Lung (tissue), 11 donors: ENCODE measurements at regions not wholly inside any gene's neighbourhood (a gene's known extent, or its start where the extent isn't known, plus 50 kb on each side); places are given as distances from the start of the nearest gene placed in this dataset.

Experiments
- ATAC-seq: fragments of 200-7000 bp; cut with Tn5 transposase; one replicate; pipeline ENCODE4 v1.9.1; 2020; ENCODE audit warnings: moderate number of reproducible peaks; ENCODE audit not compliant: insufficient read depth, low FRiP score
- DNase-seq, 3 donors: peaks; one replicate each; pipeline ENCODE4 v3.0.0-alpha.2; 2013 to 2017
- H3K27ac ChIP-seq, 2 donors: one replicate each; pipeline ENCODE4 v1.5.1; 2013; ENCODE audit warnings: mild to moderate bottlenecking in 2 of 2, moderate library complexity in 2 of 2, control low read depth in 1 of 2, inconsistent platforms in 1 of 2, low read depth in 1 of 2, low read length in 1 of 2
- H3K27me3 ChIP-seq, 3 donors: one replicate each; pipeline ENCODE4 v1.5.1; 2013; ENCODE audit warnings: low read length in 2 of 3; ENCODE audit not compliant: control insufficient read depth in 3 of 3, insufficient read depth in 3 of 3
- H3K36me3 ChIP-seq, 4 donors: one replicate each; pipeline ENCODE4 v1.5.1; 2013; ENCODE audit warnings: low read length in 4 of 4, mild to moderate bottlenecking in 1 of 4, moderate library complexity in 1 of 4; ENCODE audit not compliant: control insufficient read depth in 4 of 4, insufficient read depth in 4 of 4
- H3K4me1 ChIP-seq, 5 donors: one replicate each; pipeline ENCODE4 v1.5.1; 2013; ENCODE audit warnings: low read length in 5 of 5, mild to moderate bottlenecking in 2 of 5, moderate library complexity in 1 of 5; ENCODE audit not compliant: control insufficient read depth in 5 of 5, insufficient read depth in 5 of 5
- H3K4me3 ChIP-seq: one replicate; pipeline ENCODE4 v1.5.1; 2013; ENCODE audit warnings: mild to moderate bottlenecking, control low read depth, moderate library complexity
- H3K9ac ChIP-seq, 2 donors: one replicate each; pipeline ENCODE4 v1.5.1; 2013; ENCODE audit warnings: low read length in 2 of 2, control low read depth in 1 of 2; ENCODE audit not compliant: insufficient read depth in 1 of 2
- H3K9me3 ChIP-seq, 4 donors: one replicate each; pipeline ENCODE4 v1.5.1; 2013; ENCODE audit warnings: low read length in 3 of 4, mild to moderate bottlenecking in 1 of 4, moderate library complexity in 1 of 4; ENCODE audit not compliant: control insufficient read depth in 4 of 4, insufficient read depth in 3 of 4
- CTCF ChIP-seq: IDR thresholded peaks from 2 replicates; pipeline ENCODE4 v1.5.1; 2012; ENCODE audit warnings: mild to moderate bottlenecking; ENCODE audit errors: control extremely low read depth, extremely low read depth
- WGBS, 2 donors: extraction: QIAGEN DNeasy Blood & Tissue Kit; methylation state at CpG; one replicate each; pipeline ENCODE4 v1.1.7; 2013; 5-methylcytosine and 5-hydroxymethylcytosine counted together
- donor health status: control.
- donor health status: control.
- donor health status: Bipolar disorder and iron deficiency.
- donor health status: healthy.
- donor health status: DM: yes; HTN: yes; CAD: no.

- Histone ChIP-seq H3K4me1 (peaks cover 0 to 5% (median 0%) of the 10 kb centered on the region in 5 donors), H3K27ac (no peak overlapping the region), H3K36me3 (no peaks in the 10 kb centered on the region), H3K27me3 (no peaks in the 10 kb centered on the region), H3K9me3 (no peaks in the 10 kb centered on the region), H3K9ac (no peak overlapping the region), H3K4me3 (no peak overlapping the region)
- ATAC-seq (no peak), DNase-seq (peak in 2 of 3 donors; percentile 57 to 80)
- no peak for TF ChIP-seq CTCF
Observed at GRCh38 chr7:84393786-84394185, 199.2 kb upstream of the SEMA3A start.

- no peak for DNase-seq
- Histone ChIP-seq H3K9ac (no peak overlapping the region), H3K4me3 (no peak overlapping the region), H3K27ac (no peak overlapping the region), H3K27me3 (no peaks in the 10 kb centered on the region), H3K9me3 (no peaks in the 10 kb centered on the region), H3K36me3 (no peaks in the 10 kb centered on the region), H3K4me1 (peaks cover 0 to 17% (median 0%) of the 10 kb centered on the region in 5 donors)
- 80 to 84% methylated on average over 3 of the region's 3 CpGs for WGBS, 2 donors
- no peak for TF ChIP-seq CTCF
- no peak for ATAC-seq
Observed at GRCh38 chr7:84390845-84391244, 196.3 kb upstream of the SEMA3A start.

GRCh38 chr7:84389242-84389641 lies 194.7 kb upstream of the SEMA3A start:
- no peak overlapping the region for H3K4me3 ChIP-seq
- no peaks in the 10 kb centered on the region for H3K9me3 ChIP-seq
- H3K36me3 ChIP-seq: no peaks in the 10 kb centered on the region
- H3K27me3 ChIP-seq: no peaks in the 10 kb centered on the region
- DNase-seq (no peak), ATAC-seq (no peak)
- H3K4me1 ChIP-seq: peaks cover 0 to 17% (median 0%) of the 10 kb centered on the region in 5 donors
- 47 to 50% methylated on average over 4 of the region's 4 CpGs for WGBS, 2 donors
- H3K9ac ChIP-seq: no peak overlapping the region
- no peak for TF ChIP-seq CTCF
- no peak overlapping the region for H3K27ac ChIP-seq

- DNase-seq (peak in 2 of 3 donors; percentile 73 to 74), ATAC-seq (no peak)
- Histone ChIP-seq H3K4me3 (no peak overlapping the region), H3K9me3 (no peaks in the 10 kb centered on the region), H3K27ac (no peak overlapping the region), H3K4me1 (peaks cover 0 to 17% (median 0%) of the 10 kb centered on the region in 5 donors), H3K36me3 (no peaks in the 10 kb centered on the region), H3K9ac (no peak overlapping the region), H3K27me3 (no peaks in the 10 kb centered on the region)
- 58 to 68% methylated on average over 1 of the region's 1 CpG for WGBS, 2 donors
- TF ChIP-seq CTCF: no peak
Observed at GRCh38 chr7:84387595-84387994, 193.0 kb upstream of the SEMA3A start.
